T-helper 2 cell (primary cell): ENCODE measurements at regions not wholly inside any gene's neighbourhood (a gene's known extent, or its start where the extent isn't known, plus 50 kb on each side); places are given as distances from the start of the nearest gene placed in this dataset.
"Not testable (repeated sequence)": the region's sequence is repeated elsewhere in the genome, so short reads cannot be mapped to it uniquely, and the experiment has no call there.

ENCODE experiments used
- DNase-seq, 5 experiments: peaks; one replicate each; pipeline versions ENCODE4 v3.0.0 to v3.0.0-alpha.2; 2012 to 2022

GRCh38 chr12:33690562-33690961 is 250.9 kb upstream of the SYT10 start:
- no peak for DNase-seq

GRCh38 chr12:33703221-33703620 is 263.6 kb upstream of the SYT10 start:
- no peak for DNase-seq

GRCh38 chr12:33706927-33707326 is 267.3 kb upstream of the SYT10 start:
- DNase-seq: no peak

GRCh38 chr12:33708935-33709334 is 269.3 kb upstream of the SYT10 start:
- DNase-seq: no peak

GRCh38 chr12:33710548-33710947 is 270.9 kb upstream of the SYT10 start:
- no peak for DNase-seq

- no peak for DNase-seq
Observed at GRCh38 chr12:33718631-33719030, 279.0 kb upstream of the SYT10 start.

GRCh38 chr12:33721561-33721960 is 281.9 kb upstream of the SYT10 start:
- no peak for DNase-seq

- DNase-seq: no peak
Observed at GRCh38 chr12:33724867-33725266, 285.2 kb upstream of the SYT10 start.

- DNase-seq: no peak
Observed at GRCh38 chr12:33734871-33735270, 287.4 kb upstream of the ALG10 start.

GRCh38 chr12:33752854-33753253 is 269.4 kb upstream of the ALG10 start:
- DNase-seq: no peak

- no peak for DNase-seq
Observed at GRCh38 chr12:33757701-33758100, 264.6 kb upstream of the ALG10 start.

- no peak for DNase-seq
Observed at GRCh38 chr12:33759279-33759678, 263.0 kb upstream of the ALG10 start.

GRCh38 chr12:33763331-33763730 is 259.0 kb upstream of the ALG10 start:
- no peak for DNase-seq

GRCh38 chr12:33770652-33771051 is 251.6 kb upstream of the ALG10 start:
- DNase-seq: no peak

- no peak for DNase-seq
Observed at GRCh38 chr12:33771889-33772288, 250.4 kb upstream of the ALG10 start.

- not testable (repeated sequence) for DNase-seq
Observed at GRCh38 chr12:33773091-33773490, 249.2 kb upstream of the ALG10 start.

GRCh38 chr12:33786532-33786931 is 235.8 kb upstream of the ALG10 start:
- no peak for DNase-seq

- DNase-seq: no peak
Observed at GRCh38 chr12:33794954-33795353, 227.3 kb upstream of the ALG10 start.

- no peak for DNase-seq
Observed at GRCh38 chr12:33795536-33795935, 226.8 kb upstream of the ALG10 start.

GRCh38 chr12:33813536-33813935 is 208.8 kb upstream of the ALG10 start:
- DNase-seq: no peak

GRCh38 chr12:33817713-33818112 is 204.6 kb upstream of the ALG10 start:
- DNase-seq: no peak

- no peak for DNase-seq
Observed at GRCh38 chr12:33818313-33818712, 204.0 kb upstream of the ALG10 start.

GRCh38 chr12:33825442-33825841 is 196.9 kb upstream of the ALG10 start:
- no peak for DNase-seq

GRCh38 chr12:33825986-33826602 is 196.2 kb upstream of the ALG10 start:
- DNase-seq: peak in 1 of 5 experiments; percentile 10

- DNase-seq: no peak
Observed at GRCh38 chr12:33828326-33828725, 194.0 kb upstream of the ALG10 start.
